ENCODE measurements at regions not wholly inside any gene's neighbourhood (a gene's known extent, or its start where the extent isn't known, plus 50 kb on each side); places are given as distances from the start of the nearest gene placed in this dataset.
A peak's percentile ranks its signal among the peaks of the same experiment; 100 is the strongest.

DNA sequence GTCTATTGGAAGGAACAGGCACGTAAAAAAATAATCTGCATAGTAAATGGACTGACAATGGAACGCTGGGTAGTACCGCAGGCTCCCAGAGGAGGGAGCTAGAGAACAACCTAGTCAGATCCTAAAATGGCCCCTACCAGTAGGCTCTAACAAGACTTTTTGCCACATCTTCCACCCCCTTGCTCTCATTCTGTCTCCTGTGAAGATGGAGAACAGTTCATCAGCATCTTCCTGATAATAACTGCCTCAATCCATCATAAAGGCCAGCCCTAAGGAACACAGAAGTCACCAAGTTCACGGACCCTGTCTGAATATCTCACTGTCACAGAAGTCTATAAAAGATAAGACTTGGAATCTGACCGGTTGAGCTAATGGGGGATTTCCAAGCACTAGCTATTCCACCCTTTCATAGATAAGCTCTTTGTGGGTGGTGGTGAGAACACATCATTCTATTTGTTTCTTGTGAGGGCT lies 133.4 kb downstream of the SLC1A3 start:
- peak; percentile 87 for TF ChIP-seq CTCF (IDR thresholded peaks at IDR 0.05; ENCODE audit: low read depth, low read length, poor library complexity, severe bottlenecking)
- TF ChIP-seq EZH2phosphoT487 (IDR thresholded peaks at IDR 0.05; ENCODE audit: borderline replicate concordance, low read length): no peak
